ENCODE measurements at regions not wholly inside any gene's neighbourhood (a gene's known extent, or its start where the extent isn't known, plus 50 kb on each side); places are given as distances from the start of the nearest gene placed in this dataset.

- DNase-seq: no peak
Observed at GRCh38 chr9:28653216-28653615, 1079.9 kb upstream of the C9orf72 start.

GRCh38 chr9:28656727-28657126 is 1083.4 kb upstream of the C9orf72 start:
- no peak for DNase-seq

- DNase-seq: no peak
Observed at GRCh38 chr9:28661853-28662252, 1088.6 kb upstream of the C9orf72 start.

- no peak for DNase-seq
Observed at GRCh38 chr9:28662675-28663074, 1089.4 kb upstream of the C9orf72 start.

GRCh38 chr9:28668158-28668557 is 1094.9 kb upstream of the C9orf72 start:
- DNase-seq: no peak

- no peak for DNase-seq
Observed at GRCh38 chr9:28671000-28671399, 1097.7 kb upstream of the C9orf72 start.

- DNase-seq: no peak
Observed at GRCh38 chr9:28678097-28678496, 1104.8 kb upstream of the C9orf72 start.

GRCh38 chr9:28688172-28688571 is 1114.9 kb upstream of the C9orf72 start:
- DNase-seq: peak; percentile 15

- no peak for DNase-seq
Observed at GRCh38 chr9:28692012-28692411, 1118.7 kb upstream of the C9orf72 start.

- no peak for DNase-seq
Observed at GRCh38 chr9:28696960-28697359, 1123.7 kb upstream of the C9orf72 start.

- no peak for DNase-seq
Observed at GRCh38 chr9:28699632-28700031, 1126.4 kb upstream of the C9orf72 start.

GRCh38 chr9:28707616-28708015 is 1134.3 kb upstream of the C9orf72 start:
- no peak for DNase-seq

GRCh38 chr9:28714188-28714587 is 1140.9 kb upstream of the C9orf72 start:
- no peak for DNase-seq

- no peak for DNase-seq
Observed at GRCh38 chr9:28718226-28718625, 1144.9 kb upstream of the C9orf72 start.

- no peak for DNase-seq
Observed at GRCh38 chr9:28720746-28721145, 1147.5 kb upstream of the C9orf72 start.

- DNase-seq: no peak
Observed at GRCh38 chr9:28730111-28730510, 1156.8 kb upstream of the C9orf72 start.

- peak; percentile 8 for DNase-seq
Observed at GRCh38 chr9:28735738-28736342, 1162.6 kb upstream of the C9orf72 start.

- DNase-seq: no peak
Observed at GRCh38 chr9:28741459-28741858, 1168.2 kb upstream of the C9orf72 start.

- DNase-seq: no peak
Observed at GRCh38 chr9:28747351-28747985, 1174.2 kb upstream of the C9orf72 start.

GRCh38 chr9:28750136-28750535 is 1176.9 kb upstream of the C9orf72 start:
- DNase-seq: no peak

GRCh38 chr9:28758341-28758740 is 1185.1 kb upstream of the C9orf72 start:
- DNase-seq: no peak

- DNase-seq: no peak
Observed at GRCh38 chr9:28758971-28759370, 1185.7 kb upstream of the C9orf72 start.

- DNase-seq: no peak
Observed at GRCh38 chr9:28762167-28762566, 1188.9 kb upstream of the C9orf72 start.

- no peak for DNase-seq
Observed at GRCh38 chr9:28764532-28764931, 1191.3 kb upstream of the C9orf72 start.

GRCh38 chr9:28770226-28770625 is 1196.9 kb upstream of the C9orf72 start:
- DNase-seq: no peak

Data from eye (tissue), 1 donor.